ENCODE measurements at regions not wholly inside any gene's neighbourhood (a gene's known extent, or its start where the extent isn't known, plus 50 kb on each side); places are given as distances from the start of the nearest gene placed in this dataset.

DNA sequence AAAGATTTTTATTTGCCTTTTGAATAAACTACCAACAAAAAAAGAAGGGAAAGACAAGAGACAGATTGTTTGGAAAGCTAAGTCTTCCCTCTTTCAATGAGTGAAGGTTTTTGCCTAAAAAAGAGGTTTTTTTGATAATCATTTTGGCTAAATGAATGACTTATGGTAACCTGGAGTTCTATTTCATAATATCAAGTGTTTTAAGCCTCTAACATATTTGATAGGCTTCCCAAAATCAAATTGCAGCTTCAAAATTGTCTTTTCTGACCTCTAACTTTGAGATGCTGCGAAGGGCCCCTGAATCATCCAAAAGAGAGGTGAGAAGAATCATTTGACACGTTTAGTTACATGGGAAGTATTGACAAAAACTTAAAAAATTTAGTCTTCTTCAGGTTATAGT is 53.0 kb upstream of the NAMPT start:
- no peaks in the 10 kb centered on the region for H3K36me3 Mint-ChIP-seq (ENCODE audit: insufficient read depth, unreplicated experiment)

DNA sequence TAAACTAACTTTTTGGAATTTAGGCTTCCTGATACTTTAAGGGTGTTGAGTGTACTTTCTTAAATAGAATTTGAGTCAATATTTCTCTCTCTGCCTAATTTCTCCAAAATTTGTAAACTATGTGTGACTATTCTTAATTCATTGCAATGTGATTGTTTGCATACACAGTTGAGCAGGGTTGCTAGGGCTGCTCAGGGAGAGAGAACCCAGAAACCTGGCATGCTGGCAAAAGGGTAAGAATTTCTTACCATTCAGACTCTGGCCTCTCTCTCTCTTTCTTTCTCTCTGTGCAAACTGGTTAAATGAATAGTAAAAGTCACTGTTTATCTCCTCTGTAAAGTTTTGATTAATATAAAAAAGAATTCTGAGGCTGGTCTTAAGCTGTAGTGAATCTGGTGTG is 51.0 kb upstream of the NAMPT start:
- Mint-ChIP-seq H3K36me3 (ENCODE audit: insufficient read depth, unreplicated experiment) (no peaks in the 10 kb centered on the region), H3K27ac (ENCODE audit: unreplicated experiment) (no peak overlapping the region), H3K9me3 (ENCODE audit: low read depth, unreplicated experiment) (peaks cover 13% of the 10 kb centered on the region), H3K27me3 (ENCODE audit: unreplicated experiment) (no peaks in the 10 kb centered on the region), H3K4me3 (ENCODE audit: low read depth, unreplicated experiment) (no peak overlapping the region), H3K4me1 (ENCODE audit: low read depth, unreplicated experiment) (peaks cover 22% of the 10 kb centered on the region)
- no TSS peak for BruUV-seq (replicated peaks)
- intact Hi-C loops (cut with micrococcal nuclease; ENCODE audit: unreplicated experiment), result no loop called here
- CTCF ChIA-PET, result no interaction called here
- TF ChIP-seq, protein P1, sequence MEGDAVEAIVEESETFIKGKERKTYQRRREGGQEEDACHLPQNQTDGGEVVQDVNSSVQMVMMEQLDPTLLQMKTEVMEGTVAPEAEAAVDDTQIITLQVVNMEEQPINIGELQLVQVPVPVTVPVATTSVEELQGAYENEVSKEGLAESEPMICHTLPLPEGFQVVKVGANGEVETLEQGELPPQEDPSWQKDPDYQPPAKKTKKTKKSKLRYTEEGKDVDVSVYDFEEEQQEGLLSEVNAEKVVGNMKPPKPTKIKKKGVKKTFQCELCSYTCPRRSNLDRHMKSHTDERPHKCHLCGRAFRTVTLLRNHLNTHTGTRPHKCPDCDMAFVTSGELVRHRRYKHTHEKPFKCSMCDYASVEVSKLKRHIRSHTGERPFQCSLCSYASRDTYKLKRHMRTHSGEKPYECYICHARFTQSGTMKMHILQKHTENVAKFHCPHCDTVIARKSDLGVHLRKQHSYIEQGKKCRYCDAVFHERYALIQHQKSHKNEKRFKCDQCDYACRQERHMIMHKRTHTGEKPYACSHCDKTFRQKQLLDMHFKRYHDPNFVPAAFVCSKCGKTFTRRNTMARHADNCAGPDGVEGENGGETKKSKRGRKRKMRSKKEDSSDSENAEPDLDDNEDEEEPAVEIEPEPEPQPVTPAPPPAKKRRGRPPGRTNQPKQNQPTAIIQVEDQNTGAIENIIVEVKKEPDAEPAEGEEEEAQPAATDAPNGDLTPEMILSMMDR (IDR thresholded peaks at IDR 0.05; ENCODE audit: unreplicated experiment), result no peak
- no peak for DNase-seq

More for the DNA sequence above, 53.0 kb upstream of the NAMPT start:
- Mint-ChIP-seq H3K27ac (ENCODE audit: unreplicated experiment) (no peak overlapping the region), H3K9me3 (ENCODE audit: low read depth, unreplicated experiment) (peaks cover 18% of the 10 kb centered on the region), H3K27me3 (ENCODE audit: unreplicated experiment) (no peaks in the 10 kb centered on the region), H3K4me3 (ENCODE audit: low read depth, unreplicated experiment) (no peak overlapping the region), H3K4me1 (ENCODE audit: low read depth, unreplicated experiment) (peaks cover 2% of the 10 kb centered on the region)
- intact Hi-C loops (cut with micrococcal nuclease; ENCODE audit: unreplicated experiment), result no loop called here
- BruUV-seq (replicated peaks), result no TSS peak
- TF ChIP-seq, protein P1 (IDR thresholded peaks at IDR 0.05; ENCODE audit: unreplicated experiment), result no peak
- CTCF ChIA-PET, result no interaction called here
- DNase-seq, result no peak

Data from Calu3 (cell line).